ENCODE measurements at regions not wholly inside any gene's neighbourhood (a gene's known extent, or its start where the extent isn't known, plus 50 kb on each side); places are given as distances from the start of the nearest gene placed in this dataset.

GRCh38 chr10:3931901-3932300, 146.9 kb upstream of the KLF6 start:
- ChIA-PET POLR2A (no interaction called here), CTCF (no interaction called here)
- 0 out of 2 replicates have a peak, but pooled peaks cover 5% of the 10 kb centered on the region for H3K4me1 Mint-ChIP-seq

More at GRCh38 chr10:3931901-3932300, 146.9 kb upstream of the KLF6 start:
- Mint-ChIP-seq H3K36me3 (no peaks in the 10 kb centered on the region), H3K27ac (no peak overlapping the region), H3K27me3 (ENCODE audit: low read depth) (no peaks in the 10 kb centered on the region), H3K9me3 (no peaks in the 10 kb centered on the region), H3K4me3 (no peak overlapping the region)
- TF ChIP-seq ZNF263 (CRISPR knock-in tag; IDR thresholded peaks at IDR 0.05; ENCODE audit: low read depth) (no peak), ZMAT4 (CRISPR knock-in tag; IDR thresholded peaks at IDR 0.05) (no peak), SMAD3 (CRISPR knock-in tag; IDR thresholded peaks at IDR 0.05; ENCODE audit: borderline replicate concordance) (no peak), ZNF671 (CRISPR knock-in tag; IDR thresholded peaks at IDR 0.05) (no peak), SOX15 (CRISPR knock-in tag; IDR thresholded peaks at IDR 0.05) (no peak), ZNF317 (CRISPR knock-in tag; IDR thresholded peaks at IDR 0.05; ENCODE audit: borderline replicate concordance, low read depth) (no peak), ERG (CRISPR knock-in tag; IDR thresholded peaks at IDR 0.05) (no peak), MYBL2 (CRISPR knock-in tag; IDR thresholded peaks at IDR 0.05) (no peak), ZNF396 (CRISPR knock-in tag; IDR thresholded peaks at IDR 0.05; ENCODE audit: borderline replicate concordance) (no peak), RELA (CRISPR knock-in tag; IDR thresholded peaks at IDR 0.05; ENCODE audit: borderline replicate concordance) (no peak), E2F4 (CRISPR knock-in tag; IDR thresholded peaks at IDR 0.05; ENCODE audit: borderline replicate concordance, low read depth) (no peak), NR3C1 (CRISPR knock-in tag; conservative IDR thresholded peaks at IDR 0.05; ENCODE audit: low read depth) (no peak)
- TF ChIP-seq, protein P1, sequence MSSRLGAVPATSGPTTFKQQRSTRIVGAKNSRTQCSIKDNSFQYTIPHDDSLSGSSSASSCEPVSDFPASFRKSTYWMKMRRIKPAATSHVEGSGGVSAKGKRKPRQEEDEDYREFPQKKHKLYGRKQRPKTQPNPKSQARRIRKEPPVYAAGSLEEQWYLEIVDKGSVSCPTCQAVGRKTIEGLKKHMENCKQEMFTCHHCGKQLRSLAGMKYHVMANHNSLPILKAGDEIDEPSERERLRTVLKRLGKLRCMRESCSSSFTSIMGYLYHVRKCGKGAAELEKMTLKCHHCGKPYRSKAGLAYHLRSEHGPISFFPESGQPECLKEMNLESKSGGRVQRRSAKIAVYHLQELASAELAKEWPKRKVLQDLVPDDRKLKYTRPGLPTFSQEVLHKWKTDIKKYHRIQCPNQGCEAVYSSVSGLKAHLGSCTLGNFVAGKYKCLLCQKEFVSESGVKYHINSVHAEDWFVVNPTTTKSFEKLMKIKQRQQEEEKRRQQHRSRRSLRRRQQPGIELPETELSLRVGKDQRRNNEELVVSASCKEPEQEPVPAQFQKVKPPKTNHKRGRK (CRISPR knock-in tag; IDR thresholded peaks at IDR 0.05; ENCODE audit: borderline replicate concordance): no peak
- TF ChIP-seq, protein P2, sequence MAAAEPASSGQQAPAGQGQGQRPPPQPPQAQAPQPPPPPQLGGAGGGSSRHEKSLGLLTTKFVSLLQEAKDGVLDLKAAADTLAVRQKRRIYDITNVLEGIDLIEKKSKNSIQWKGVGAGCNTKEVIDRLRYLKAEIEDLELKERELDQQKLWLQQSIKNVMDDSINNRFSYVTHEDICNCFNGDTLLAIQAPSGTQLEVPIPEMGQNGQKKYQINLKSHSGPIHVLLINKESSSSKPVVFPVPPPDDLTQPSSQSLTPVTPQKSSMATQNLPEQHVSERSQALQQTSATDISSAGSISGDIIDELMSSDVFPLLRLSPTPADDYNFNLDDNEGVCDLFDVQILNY (CRISPR knock-in tag; IDR thresholded peaks at IDR 0.05): no peak
- TF ChIP-seq, protein P3, sequence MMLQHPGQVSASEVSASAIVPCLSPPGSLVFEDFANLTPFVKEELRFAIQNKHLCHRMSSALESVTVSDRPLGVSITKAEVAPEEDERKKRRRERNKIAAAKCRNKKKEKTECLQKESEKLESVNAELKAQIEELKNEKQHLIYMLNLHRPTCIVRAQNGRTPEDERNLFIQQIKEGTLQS (CRISPR knock-in tag; conservative IDR thresholded peaks at IDR 0.05): no peak
- TF ChIP-seq, protein P4, sequence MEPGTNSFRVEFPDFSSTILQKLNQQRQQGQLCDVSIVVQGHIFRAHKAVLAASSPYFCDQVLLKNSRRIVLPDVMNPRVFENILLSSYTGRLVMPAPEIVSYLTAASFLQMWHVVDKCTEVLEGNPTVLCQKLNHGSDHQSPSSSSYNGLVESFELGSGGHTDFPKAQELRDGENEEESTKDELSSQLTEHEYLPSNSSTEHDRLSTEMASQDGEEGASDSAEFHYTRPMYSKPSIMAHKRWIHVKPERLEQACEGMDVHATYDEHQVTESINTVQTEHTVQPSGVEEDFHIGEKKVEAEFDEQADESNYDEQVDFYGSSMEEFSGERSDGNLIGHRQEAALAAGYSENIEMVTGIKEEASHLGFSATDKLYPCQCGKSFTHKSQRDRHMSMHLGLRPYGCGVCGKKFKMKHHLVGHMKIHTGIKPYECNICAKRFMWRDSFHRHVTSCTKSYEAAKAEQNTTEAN (CRISPR knock-in tag; IDR thresholded peaks at IDR 0.05): no peak
- TF ChIP-seq, protein P5, sequence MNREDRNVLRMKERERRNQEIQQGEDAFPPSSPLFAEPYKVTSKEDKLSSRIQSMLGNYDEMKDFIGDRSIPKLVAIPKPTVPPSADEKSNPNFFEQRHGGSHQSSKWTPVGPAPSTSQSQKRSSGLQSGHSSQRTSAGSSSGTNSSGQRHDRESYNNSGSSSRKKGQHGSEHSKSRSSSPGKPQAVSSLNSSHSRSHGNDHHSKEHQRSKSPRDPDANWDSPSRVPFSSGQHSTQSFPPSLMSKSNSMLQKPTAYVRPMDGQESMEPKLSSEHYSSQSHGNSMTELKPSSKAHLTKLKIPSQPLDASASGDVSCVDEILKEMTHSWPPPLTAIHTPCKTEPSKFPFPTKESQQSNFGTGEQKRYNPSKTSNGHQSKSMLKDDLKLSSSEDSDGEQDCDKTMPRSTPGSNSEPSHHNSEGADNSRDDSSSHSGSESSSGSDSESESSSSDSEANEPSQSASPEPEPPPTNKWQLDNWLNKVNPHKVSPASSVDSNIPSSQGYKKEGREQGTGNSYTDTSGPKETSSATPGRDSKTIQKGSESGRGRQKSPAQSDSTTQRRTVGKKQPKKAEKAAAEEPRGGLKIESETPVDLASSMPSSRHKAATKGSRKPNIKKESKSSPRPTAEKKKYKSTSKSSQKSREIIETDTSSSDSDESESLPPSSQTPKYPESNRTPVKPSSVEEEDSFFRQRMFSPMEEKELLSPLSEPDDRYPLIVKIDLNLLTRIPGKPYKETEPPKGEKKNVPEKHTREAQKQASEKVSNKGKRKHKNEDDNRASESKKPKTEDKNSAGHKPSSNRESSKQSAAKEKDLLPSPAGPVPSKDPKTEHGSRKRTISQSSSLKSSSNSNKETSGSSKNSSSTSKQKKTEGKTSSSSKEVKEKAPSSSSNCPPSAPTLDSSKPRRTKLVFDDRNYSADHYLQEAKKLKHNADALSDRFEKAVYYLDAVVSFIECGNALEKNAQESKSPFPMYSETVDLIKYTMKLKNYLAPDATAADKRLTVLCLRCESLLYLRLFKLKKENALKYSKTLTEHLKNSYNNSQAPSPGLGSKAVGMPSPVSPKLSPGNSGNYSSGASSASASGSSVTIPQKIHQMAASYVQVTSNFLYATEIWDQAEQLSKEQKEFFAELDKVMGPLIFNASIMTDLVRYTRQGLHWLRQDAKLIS (CRISPR knock-in tag; IDR thresholded peaks at IDR 0.05; ENCODE audit: borderline replicate concordance): no peak
- DNase-seq (ENCODE audit: low spot score) (no peak), ATAC-seq (no peak)
